ENCODE measurements at regions not wholly inside any gene's neighbourhood (a gene's known extent, or its start where the extent isn't known, plus 50 kb on each side); places are given as distances from the start of the nearest gene placed in this dataset.

DNA sequence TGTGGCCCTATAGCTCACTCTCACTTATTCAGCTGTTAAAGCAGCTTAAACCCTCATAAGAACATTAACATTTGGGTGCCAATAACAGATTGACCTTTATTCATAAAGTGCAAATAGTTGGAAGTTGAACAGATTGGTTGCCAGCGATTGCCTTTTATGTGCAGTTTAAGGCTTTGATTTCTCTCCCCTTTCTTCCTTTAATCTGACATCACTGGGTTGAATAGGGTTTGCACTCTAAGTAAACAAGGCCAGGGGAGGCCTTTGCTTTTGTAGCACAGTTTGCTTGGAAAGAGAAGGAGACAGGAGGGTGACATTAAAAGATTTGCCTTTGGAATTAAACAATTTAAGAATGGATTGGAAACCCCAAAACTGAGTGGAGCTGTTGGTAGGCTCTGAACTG is 114.3 kb downstream of the NKX6-1 start:
- POLR2A ChIA-PET = no interaction called here
- H3K36me3 Mint-ChIP-seq (ENCODE audit: insufficient read depth, unreplicated experiment) = no peaks in the 10 kb centered on the region
- no TSS peak for BruUV-seq (replicated peaks)
- no peak for DNase-seq (ENCODE audit: unreplicated experiment)
- CTCF ChIA-PET = no interaction called here
- H3K4me3 Mint-ChIP-seq (ENCODE audit: unreplicated experiment) = no peak overlapping the region
- H3K9me3 Mint-ChIP-seq (ENCODE audit: unreplicated experiment) = no peaks in the 10 kb centered on the region
- peaks cover 12% of the 10 kb centered on the region for H3K27me3 Mint-ChIP-seq (ENCODE audit: insufficient read depth, unreplicated experiment)
- TF ChIP-seq, protein P1, sequence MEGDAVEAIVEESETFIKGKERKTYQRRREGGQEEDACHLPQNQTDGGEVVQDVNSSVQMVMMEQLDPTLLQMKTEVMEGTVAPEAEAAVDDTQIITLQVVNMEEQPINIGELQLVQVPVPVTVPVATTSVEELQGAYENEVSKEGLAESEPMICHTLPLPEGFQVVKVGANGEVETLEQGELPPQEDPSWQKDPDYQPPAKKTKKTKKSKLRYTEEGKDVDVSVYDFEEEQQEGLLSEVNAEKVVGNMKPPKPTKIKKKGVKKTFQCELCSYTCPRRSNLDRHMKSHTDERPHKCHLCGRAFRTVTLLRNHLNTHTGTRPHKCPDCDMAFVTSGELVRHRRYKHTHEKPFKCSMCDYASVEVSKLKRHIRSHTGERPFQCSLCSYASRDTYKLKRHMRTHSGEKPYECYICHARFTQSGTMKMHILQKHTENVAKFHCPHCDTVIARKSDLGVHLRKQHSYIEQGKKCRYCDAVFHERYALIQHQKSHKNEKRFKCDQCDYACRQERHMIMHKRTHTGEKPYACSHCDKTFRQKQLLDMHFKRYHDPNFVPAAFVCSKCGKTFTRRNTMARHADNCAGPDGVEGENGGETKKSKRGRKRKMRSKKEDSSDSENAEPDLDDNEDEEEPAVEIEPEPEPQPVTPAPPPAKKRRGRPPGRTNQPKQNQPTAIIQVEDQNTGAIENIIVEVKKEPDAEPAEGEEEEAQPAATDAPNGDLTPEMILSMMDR (IDR thresholded peaks at IDR 0.05; ENCODE audit: unreplicated experiment) = no peak
- H3K4me1 Mint-ChIP-seq (ENCODE audit: insufficient read depth, unreplicated experiment) = peaks cover 7% of the 10 kb centered on the region
- intact Hi-C loops (cut with micrococcal nuclease) = no loop called here
- H3K27ac Mint-ChIP-seq (ENCODE audit: low read depth, unreplicated experiment) = no peak overlapping the region

DNA sequence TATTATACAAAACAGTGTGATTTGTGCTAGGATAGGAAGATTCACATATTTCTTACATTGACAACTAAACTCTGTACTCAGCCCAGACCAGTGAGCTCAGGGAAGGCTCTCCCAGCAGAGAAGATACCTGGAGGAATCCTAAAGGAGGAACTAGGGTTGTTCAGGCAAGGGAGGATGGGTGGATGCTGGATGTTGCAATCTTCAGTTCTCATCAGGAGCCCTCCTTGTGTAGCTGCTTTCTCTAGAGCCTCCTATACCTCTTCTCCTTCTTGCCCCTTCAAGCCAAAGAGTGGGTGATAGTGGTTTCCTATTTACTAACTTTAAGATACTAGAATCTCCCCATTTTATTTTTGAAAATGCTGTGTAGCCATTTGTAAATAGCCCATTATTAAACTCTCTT is 117.3 kb downstream of the NKX6-1 start:
- TF ChIP-seq, protein P1 (IDR thresholded peaks at IDR 0.05; ENCODE audit: unreplicated experiment) = no peak
- DNase-seq (ENCODE audit: unreplicated experiment) = no peak
- no peak overlapping the region for H3K27ac Mint-ChIP-seq (ENCODE audit: low read depth, unreplicated experiment)
- H3K27me3 Mint-ChIP-seq (ENCODE audit: insufficient read depth, unreplicated experiment) = peaks cover under 1% of the 10 kb centered on the region
- intact Hi-C loops (cut with micrococcal nuclease) = no loop called here
- H3K4me3 Mint-ChIP-seq (ENCODE audit: unreplicated experiment) = no peak overlapping the region
- ChIA-PET CTCF (interaction anchor here (0.7 kb wide), 2 partner anchors 111 to 357 kb away, joined by 3 to 4 read pairs; no protein-coding TSS in a partner anchor), POLR2A (interaction anchor here (0.6 to 1.0 kb wide), 2 partner anchors 17 to 220 kb away, joined by 3 read pairs; no protein-coding TSS in a partner anchor)
- no TSS peak for BruUV-seq (replicated peaks)
- no peaks in the 10 kb centered on the region for H3K36me3 Mint-ChIP-seq (ENCODE audit: insufficient read depth, unreplicated experiment)
- H3K9me3 Mint-ChIP-seq (ENCODE audit: unreplicated experiment) = no peaks in the 10 kb centered on the region
- peaks cover 8% of the 10 kb centered on the region for H3K4me1 Mint-ChIP-seq (ENCODE audit: insufficient read depth, unreplicated experiment)

DNA sequence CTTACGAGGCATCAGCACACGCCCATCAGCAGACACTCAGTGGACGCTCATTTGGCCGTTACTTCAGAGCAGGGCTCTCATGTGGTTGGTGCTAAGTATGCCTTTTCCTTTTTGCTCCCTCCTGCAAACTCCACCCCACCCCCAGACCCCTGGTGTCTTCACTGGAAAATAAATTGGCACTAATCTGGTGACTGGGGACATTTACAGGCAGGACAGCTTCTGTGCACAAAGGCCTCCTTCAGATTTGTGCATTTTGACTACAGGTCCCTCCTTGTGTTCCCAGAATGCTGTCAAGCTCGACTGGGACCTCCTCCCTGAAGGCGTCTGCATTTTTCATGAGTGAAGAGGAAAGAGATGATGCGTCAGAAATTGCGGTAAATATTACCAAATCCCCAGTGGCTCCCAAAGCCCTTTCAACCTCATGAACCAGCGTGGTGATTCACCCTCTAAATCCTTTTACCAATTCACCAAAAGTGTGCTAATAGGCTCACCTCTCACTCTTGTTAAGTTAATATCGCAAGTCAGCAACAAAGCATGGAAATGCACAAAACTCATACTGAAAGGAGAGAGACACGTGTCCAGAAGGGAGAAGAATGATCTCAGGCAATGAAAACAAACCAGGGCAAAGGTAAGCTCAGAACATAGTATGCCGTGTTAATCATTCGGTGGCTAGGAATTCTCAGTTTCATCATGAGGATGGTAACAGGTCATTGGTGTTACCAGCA is 119.0 kb downstream of the NKX6-1 start:
- no TSS peak for BruUV-seq (replicated peaks)
- Mint-ChIP-seq H3K27ac (ENCODE audit: low read depth, unreplicated experiment) (peak overlapping the region; percentile 17), H3K4me1 (ENCODE audit: insufficient read depth, unreplicated experiment) (peaks cover 8% of the 10 kb centered on the region), H3K9me3 (ENCODE audit: unreplicated experiment) (no peaks in the 10 kb centered on the region), H3K27me3 (ENCODE audit: insufficient read depth, unreplicated experiment) (no peaks in the 10 kb centered on the region), H3K4me3 (ENCODE audit: unreplicated experiment) (peak overlapping the region; percentile 36), H3K36me3 (ENCODE audit: insufficient read depth, unreplicated experiment) (no peaks in the 10 kb centered on the region)
- intact Hi-C loops (cut with micrococcal nuclease) = loop anchor here (1.0 kb wide), 1 partner anchor 14 kb away; no protein-coding TSS in a partner anchor
- ChIA-PET POLR2A (no interaction called here), CTCF (no interaction called here)
- peak; percentile 94 for DNase-seq (ENCODE audit: unreplicated experiment)
- TF ChIP-seq, protein P1 (IDR thresholded peaks at IDR 0.05; ENCODE audit: unreplicated experiment) = no peak

DNA sequence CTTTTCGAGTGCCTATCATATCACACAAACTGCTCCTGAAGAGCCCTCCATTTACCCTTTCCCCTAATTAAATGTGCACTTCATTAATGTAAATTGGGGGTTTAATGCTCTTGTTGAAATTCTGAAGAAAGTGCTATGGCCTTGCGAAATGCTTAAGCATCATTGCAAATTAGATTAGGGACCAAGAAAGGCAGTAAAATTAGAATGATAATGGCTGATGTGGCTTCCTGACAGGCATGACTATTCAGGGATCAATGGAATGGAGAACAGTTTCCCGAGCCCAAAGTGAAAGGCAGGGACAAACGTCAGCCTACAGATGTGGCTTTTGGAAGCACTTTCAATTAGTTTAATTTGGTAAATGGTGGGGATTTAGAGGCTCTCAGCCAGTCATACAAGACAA is 120.1 kb downstream of the NKX6-1 start:
- CTCF ChIA-PET = no interaction called here
- Mint-ChIP-seq H3K4me1 (ENCODE audit: insufficient read depth, unreplicated experiment) (peaks cover 8% of the 10 kb centered on the region), H3K4me3 (ENCODE audit: unreplicated experiment) (no peak overlapping the region), H3K27ac (ENCODE audit: low read depth, unreplicated experiment) (no peak overlapping the region), H3K9me3 (ENCODE audit: unreplicated experiment) (no peaks in the 10 kb centered on the region), H3K27me3 (ENCODE audit: insufficient read depth, unreplicated experiment) (no peaks in the 10 kb centered on the region), H3K36me3 (ENCODE audit: insufficient read depth, unreplicated experiment) (no peaks in the 10 kb centered on the region)
- TF ChIP-seq, protein P1 (IDR thresholded peaks at IDR 0.05; ENCODE audit: unreplicated experiment) = no peak
- intact Hi-C loops (cut with micrococcal nuclease) = no loop called here
- BruUV-seq (replicated peaks) = no TSS peak
- no peak for DNase-seq (ENCODE audit: unreplicated experiment)
- POLR2A ChIA-PET = no interaction called here

Data from MCF 10A (cell line).